H1 (cell line): ENCODE measurements at regions not wholly inside any gene's neighbourhood (a gene's known extent, or its start where the extent isn't known, plus 50 kb on each side); places are given as distances from the start of the nearest gene placed in this dataset.

Source experiments
- CTCF ChIA-PET: fragments of 300-600 bp; sonication (Branson Sonifier 250); formaldehyde crosslinking; loops from one replicate; lab custom pipeline; 2021; ENCODE audit not compliant: partially characterized antibody; lab: Charles Lee
- POLR2A ChIA-PET: fragments of 300-600 bp; sonication (Branson Sonifier 250); formaldehyde crosslinking; loops from one replicate; lab custom pipeline; 2021; ENCODE audit warnings: inconsistent platforms; ENCODE audit not compliant: partially characterized antibody; lab: Charles Lee
- DNase-seq, 2 experiments: peaks; one replicate each; pipeline versions ENCODE4 v3.0.0 to v3.0.0-alpha.2; 2010 to 2022; ENCODE audit warnings: low spot score in 2 of 2, low read depth in 1 of 2, mixed read lengths in 1 of 2
- FAIRE-seq: peaks from 2 replicates; lab custom pipeline; 2011; peaks lifted over from hg19 to GRCh38; lab: Jason Lieb, UNC
- H2AFZ ChIP-seq: 2 replicates; pipeline ENCODE4 v1.8.1; 2012; ENCODE audit warnings: low read length, inconsistent platforms
- H2AK5ac ChIP-seq: 2 replicates; pipeline ENCODE4 v1.6.1; 2013; ENCODE audit warnings: low read depth, low read length
- H2BK120ac ChIP-seq: replicated peaks from 2 replicates; pipeline ENCODE3; 2013; ENCODE audit warnings: low read depth, low read length, inconsistent platforms
- H2BK12ac ChIP-seq: 2 replicates; pipeline ENCODE4 v1.6.1; 2013; ENCODE audit warnings: low read depth, low read length
- H2BK15ac ChIP-seq: 2 replicates; pipeline ENCODE4 v1.6.1; 2013; ENCODE audit warnings: low read length
- H2BK20ac ChIP-seq: 2 replicates; pipeline ENCODE4 v1.6.1; 2013; ENCODE audit warnings: low read length
- H2BK5ac ChIP-seq: 2 replicates; pipeline ENCODE4 v1.6.1; 2013; ENCODE audit warnings: low read depth, low read length
- H3K14ac ChIP-seq: 2 replicates; pipeline ENCODE4 v1.6.1; 2013; ENCODE audit warnings: inconsistent platforms; ENCODE audit not compliant: insufficient read length
- H3K18ac ChIP-seq: 2 replicates; pipeline ENCODE4 v1.6.1; 2013; ENCODE audit warnings: low read length; ENCODE audit errors: extremely low read depth
- H3K23ac ChIP-seq: 2 replicates; pipeline ENCODE4 v1.6.1; 2013; ENCODE audit warnings: inconsistent platforms; ENCODE audit not compliant: insufficient read length
- H3K23me2 ChIP-seq: 2 replicates; pipeline ENCODE4 v1.6.1; 2013; ENCODE audit warnings: low read depth, low read length
- H3K27ac ChIP-seq: 2 replicates; pipeline ENCODE4 v1.6.1; 2011; ENCODE audit warnings: low read depth, low read length, inconsistent platforms
- H3K27me3 ChIP-seq, 4 experiments: replicated peaks in 1 of 4; 1 replicate in 1 of 4; 2 replicates in 3 of 4; pipeline versions ENCODE4 v1.6.1 to v1.8.1; 2011 to 2013; ENCODE audit warnings: low read length in 3 of 4, mild to moderate bottlenecking in 3 of 4, inconsistent platforms in 2 of 4, mixed read lengths in 2 of 4, moderate library complexity in 1 of 4; ENCODE audit not compliant: control insufficient read depth in 3 of 4, insufficient read depth in 3 of 4; ENCODE audit errors: extremely low read depth in 1 of 4
- H3K36me3 ChIP-seq, 4 experiments: 2 replicates each; pipeline versions ENCODE4 v1.6.1 to v1.8.1; 2011 to 2013; ENCODE audit warnings: mild to moderate bottlenecking in 4 of 4, low read length in 3 of 4, moderate library complexity in 2 of 4, control low read depth in 1 of 4, inconsistent platforms in 1 of 4; ENCODE audit not compliant: insufficient read depth in 4 of 4, control insufficient read depth in 2 of 4
- H3K4ac ChIP-seq: replicated peaks from 2 replicates; pipeline ENCODE3; 2013; ENCODE audit warnings: low read length, low read depth, mixed read lengths, inconsistent platforms; ENCODE audit not compliant: insufficient read length
- H3K4me1 ChIP-seq, 4 experiments: replicated peaks in 1 of 4; 1 replicate in 1 of 4; 2 replicates in 3 of 4; pipeline versions ENCODE4 v1.6.1 to v1.8.1; 2011 to 2013; ENCODE audit warnings: low read length in 3 of 4, inconsistent platforms in 2 of 4, mixed read lengths in 1 of 4; ENCODE audit not compliant: insufficient read depth in 4 of 4, control insufficient read depth in 3 of 4
- H3K4me2 ChIP-seq, 2 experiments: 2 replicates each; pipeline versions ENCODE4 v1.6.1 to v1.8.1; 2011 to 2013; ENCODE audit warnings: low read depth in 2 of 2, low read length in 2 of 2, control low read depth in 1 of 2, inconsistent platforms in 1 of 2, mild to moderate bottlenecking in 1 of 2; ENCODE audit not compliant: insufficient read depth in 1 of 2
- H3K4me3 ChIP-seq, 4 experiments: fragments of 200-600, 300-600 bp in 1 of 4; sonication (generic), shearing (Covaris generic), sonication (Bioruptor Twin) in 1 of 4; 2 replicates each; pipeline versions ENCODE4 v1.5.1 to v1.8.1; 2011 to 2016; ENCODE audit warnings: low read length in 4 of 4, low read depth in 3 of 4, control low read depth in 2 of 4, inconsistent platforms in 2 of 4, mild to moderate bottlenecking in 2 of 4, mixed read lengths in 1 of 4, moderate library complexity in 1 of 4; ENCODE audit not compliant: insufficient read depth in 2 of 4; ENCODE audit errors: extremely low read depth in 1 of 4
- H3K56ac ChIP-seq: replicated peaks from 2 replicates; pipeline ENCODE3; 2013; ENCODE audit warnings: low read depth, mild to moderate bottlenecking, mixed read lengths, low read length, inconsistent platforms; ENCODE audit not compliant: insufficient read length
- H3K79me1 ChIP-seq: 2 replicates; pipeline ENCODE4 v1.6.1; 2013; ENCODE audit warnings: low read depth, low read length, control low read depth
- H3K79me2 ChIP-seq, 2 experiments: 2 replicates each; pipeline versions ENCODE4 v1.6.1 to v1.8.1; 2012 to 2013; ENCODE audit warnings: low read length in 2 of 2, mild to moderate bottlenecking in 2 of 2, inconsistent platforms in 1 of 2; ENCODE audit not compliant: insufficient read depth in 2 of 2, control insufficient read depth in 1 of 2
- H3K9ac ChIP-seq, 4 experiments: replicated peaks in 1 of 4; 1 replicate in 1 of 4; 2 replicates in 3 of 4; pipeline versions ENCODE4 v1.6.1 to v1.8.1; 2011 to 2013; ENCODE audit warnings: low read depth in 3 of 4, low read length in 3 of 4, control low read depth in 2 of 4, mild to moderate bottlenecking in 2 of 4, moderate library complexity in 2 of 4, inconsistent platforms in 1 of 4; ENCODE audit errors: extremely low read depth in 1 of 4
- H3K9me3 ChIP-seq, 2 experiments: 2 replicates each; pipeline versions ENCODE4 v1.6.1 to v1.8.1; 2012 to 2013; ENCODE audit warnings: mild to moderate bottlenecking in 2 of 2, moderate library complexity in 2 of 2, control low read depth in 1 of 2, inconsistent platforms in 1 of 2, low read depth in 1 of 2, low read length in 1 of 2, mixed read lengths in 1 of 2; ENCODE audit not compliant: insufficient read depth in 2 of 2
- H4K20me1 ChIP-seq, 2 experiments: replicated peaks in 1 of 2; 2 replicates each; pipeline versions ENCODE3 to v1.8.1; 2011 to 2013; ENCODE audit warnings: inconsistent platforms in 2 of 2, low read length in 2 of 2, mild to moderate bottlenecking in 1 of 2; ENCODE audit not compliant: insufficient read depth in 2 of 2, control insufficient read depth in 1 of 2
- H4K5ac ChIP-seq: 2 replicates; pipeline ENCODE4 v1.6.1; 2013; ENCODE audit warnings: low read length, low read depth, mixed read lengths, inconsistent platforms; ENCODE audit not compliant: insufficient read length
- H4K8ac ChIP-seq: 2 replicates; pipeline ENCODE4 v1.8.0; 2013; ENCODE audit warnings: mild to moderate bottlenecking, moderate library complexity, low read length, inconsistent platforms; ENCODE audit not compliant: insufficient read depth; ENCODE audit errors: extremely low read depth
- H4K91ac ChIP-seq: replicated peaks from 2 replicates; pipeline ENCODE3; 2013; ENCODE audit warnings: low read length, mixed read lengths, inconsistent platforms; ENCODE audit not compliant: insufficient read length
- CHD1 ChIP-seq: IDR thresholded peaks from 2 replicates; pipeline ENCODE4 v1.6.1; 2012; ENCODE audit warnings: low read depth, low read length, improper control_type of control experiment
- FOSL1 ChIP-seq: IDR thresholded peaks from 2 replicates; pipeline ENCODE4 v1.6.1; 2011; ENCODE audit warnings: mild to moderate bottlenecking, low read depth, low read length, moderate library complexity; ENCODE audit not compliant: insufficient read depth
- GABPA ChIP-seq: IDR thresholded peaks from 2 replicates; pipeline ENCODE4 v1.6.1; 2011; ENCODE audit warnings: mild to moderate bottlenecking, low read length, moderate library complexity, borderline replicate concordance; ENCODE audit not compliant: insufficient read depth
- HDAC6 ChIP-seq: IDR thresholded peaks from one replicate; pipeline ENCODE4 v1.7.1; 2012; ENCODE audit warnings: low read depth, mild to moderate bottlenecking, inconsistent platforms, low read length, moderate library complexity
- NRF1 ChIP-seq: IDR thresholded peaks from 2 replicates; pipeline ENCODE4 v1.6.1; 2011; ENCODE audit warnings: mild to moderate bottlenecking, low read depth, low read length, improper control_type of control experiment
- RAD21 ChIP-seq, 2 experiments: IDR thresholded peaks in 1 of 2; conservative IDR thresholded peaks in 1 of 2; 2 replicates each; pipeline ENCODE4 v1.6.1; 2011; ENCODE audit warnings: low read depth in 2 of 2, low read length in 2 of 2, improper control_type of control experiment in 1 of 2, inconsistent platforms in 1 of 2, mild to moderate bottlenecking in 1 of 2, moderate library complexity in 1 of 2
- SAP30 ChIP-seq: fragments of 300-600 bp; sonication (generic); IDR thresholded peaks from 2 replicates; pipeline ENCODE4 v1.7.1; 2012; ENCODE audit warnings: low read length, moderate library complexity, mild to moderate bottlenecking, inconsistent platforms; ENCODE audit not compliant: insufficient read depth, insufficient replicate concordance
- SP4 ChIP-seq: IDR thresholded peaks from 2 replicates; pipeline ENCODE4 v1.6.1; 2012; ENCODE audit warnings: low read length, inconsistent platforms
- WGBS, 2 experiments: shearing (Covaris generic) in 1 of 2; methylation state at CpG; one replicate each; pipeline versions ENCODE4 v1.1.6 to v1.1.7; 2013 to 2015; ENCODE audit warnings: low lambda C conversion rate in 2 of 2, mixed read lengths in 2 of 2, inconsistent platforms in 1 of 2, low coverage in 1 of 2, missing lambda C conversion rate in 1 of 2; ENCODE audit not compliant: insufficient replicate concordance in 2 of 2, insufficient coverage in 1 of 2, insufficient read length in 1 of 2; ENCODE audit errors: extremely low coverage in 1 of 2, missing lambda C conversion rate in 1 of 2; 5-methylcytosine and 5-hydroxymethylcytosine counted together

GRCh38 chrX:5068550-5068949, 1160.1 kb downstream of the NLGN4X start:
- Histone ChIP-seq H4K5ac (no peak overlapping the region), H3K79me1 (no peaks in the 10 kb centered on the region), H3K4me3 (no peak overlapping the region), H3K23me2 (no peaks in the 10 kb centered on the region), H2BK120ac (no peak overlapping the region), H4K20me1 (no peaks in the 10 kb centered on the region), H3K9ac (no peak overlapping the region), H3K23ac (no peak overlapping the region), H2BK5ac (no peak overlapping the region), H2BK15ac (no peak overlapping the region), H3K27ac (no peak overlapping the region), H3K36me3 (no peaks in the 10 kb centered on the region), H2AFZ (no peak overlapping the region), H3K27me3 (no peaks in the 10 kb centered on the region), H4K91ac (no peak overlapping the region), H3K14ac (no peak overlapping the region), H3K9me3 (no peaks in the 10 kb centered on the region), H2BK20ac (no peak overlapping the region), H3K4me2 (no peak overlapping the region), H3K18ac (no peak overlapping the region), H3K4me1 (no peaks in the 10 kb centered on the region), H2BK12ac (no peak overlapping the region), H3K56ac (no peak overlapping the region), H4K8ac (no peak overlapping the region), H3K4ac (no peak overlapping the region), H2AK5ac (no peak overlapping the region), H3K79me2 (no peaks in the 10 kb centered on the region)
- TF ChIP-seq GABPA (no peak), SP4 (no peak), RAD21 (IDR thresholded peaks at IDR 0.05 in 1 of 2, conservative IDR thresholded peaks at IDR 0.05 in 1 of 2; ENCODE audit: low read depth in 2 of 2, low read length in 2 of 2) (no peak), FOSL1 (no peak), NRF1 (no peak), HDAC6 (no peak), CHD1 (no peak), SAP30 (no peak)
- POLR2A ChIA-PET, result no interaction called here
- no peak for FAIRE-seq
- DNase-seq, result no peak
- 92% methylated on average over 5 of the region's 5 CpGs; no CpG with 5 or more reads in 1 of the 2 experiments for WGBS, 2 experiments
- CTCF ChIA-PET, result no interaction called here
